Cerebellar cortex (tissue), 1 donor: ENCODE measurements at regions not wholly inside any gene's neighbourhood (a gene's known extent, or its start where the extent isn't known, plus 50 kb on each side); places are given as distances from the start of the nearest gene placed in this dataset.

Experiments used
- DNase-seq: peaks from one replicate; pipeline ENCODE4 v3.0.0-alpha.2; 2015; ENCODE audit warnings: low spot score

DNA sequence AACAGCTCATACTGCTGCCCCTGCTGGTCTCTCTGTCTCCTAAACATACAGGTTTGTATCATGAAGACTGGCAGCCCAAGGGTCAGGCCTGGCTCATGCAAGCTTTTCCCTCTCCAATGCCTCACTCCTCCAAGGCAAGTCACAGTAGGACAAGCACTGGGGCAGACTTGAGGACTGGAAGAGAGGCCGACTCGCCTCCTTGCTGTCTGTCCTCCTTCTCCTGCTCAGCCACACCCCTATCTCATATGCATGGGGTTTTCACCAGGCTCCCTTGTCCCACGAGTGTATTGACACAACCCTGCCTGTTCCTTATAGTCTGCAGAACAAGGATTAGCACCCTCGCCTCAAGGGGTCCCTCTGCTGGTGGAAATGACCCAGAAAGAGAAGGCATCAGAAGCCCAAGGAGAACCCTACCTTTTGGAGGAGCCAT lies 223.7 kb downstream of the SOX11 start:
- DNase-seq, result no peak

DNA sequence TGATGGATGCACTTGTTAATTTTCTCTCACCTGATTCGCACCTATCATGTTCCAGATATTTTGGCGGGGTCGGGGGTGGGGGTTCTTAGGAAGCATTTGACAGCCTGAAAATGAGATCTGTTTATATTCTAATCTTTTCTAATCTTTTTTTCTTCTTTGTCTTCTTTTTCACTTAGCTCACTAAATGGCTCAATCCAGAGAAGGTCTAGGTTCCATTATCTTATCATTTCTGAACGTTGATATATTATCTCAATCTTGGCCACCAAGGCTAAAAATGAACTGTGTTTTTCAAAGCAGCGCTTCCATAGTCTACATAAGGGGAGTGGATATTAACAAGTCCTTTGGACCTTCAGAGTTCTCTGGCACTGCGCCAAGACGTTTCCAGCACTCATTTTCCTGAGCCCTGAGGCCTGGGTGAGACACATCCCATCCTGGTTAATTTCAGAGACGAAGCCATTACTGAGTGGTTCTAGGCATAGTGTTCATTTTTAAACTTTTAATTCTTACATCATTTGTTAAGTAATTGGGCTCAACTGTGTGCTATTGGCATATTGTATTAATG lies 229.0 kb downstream of the SOX11 start:
- no peak for DNase-seq

DNA sequence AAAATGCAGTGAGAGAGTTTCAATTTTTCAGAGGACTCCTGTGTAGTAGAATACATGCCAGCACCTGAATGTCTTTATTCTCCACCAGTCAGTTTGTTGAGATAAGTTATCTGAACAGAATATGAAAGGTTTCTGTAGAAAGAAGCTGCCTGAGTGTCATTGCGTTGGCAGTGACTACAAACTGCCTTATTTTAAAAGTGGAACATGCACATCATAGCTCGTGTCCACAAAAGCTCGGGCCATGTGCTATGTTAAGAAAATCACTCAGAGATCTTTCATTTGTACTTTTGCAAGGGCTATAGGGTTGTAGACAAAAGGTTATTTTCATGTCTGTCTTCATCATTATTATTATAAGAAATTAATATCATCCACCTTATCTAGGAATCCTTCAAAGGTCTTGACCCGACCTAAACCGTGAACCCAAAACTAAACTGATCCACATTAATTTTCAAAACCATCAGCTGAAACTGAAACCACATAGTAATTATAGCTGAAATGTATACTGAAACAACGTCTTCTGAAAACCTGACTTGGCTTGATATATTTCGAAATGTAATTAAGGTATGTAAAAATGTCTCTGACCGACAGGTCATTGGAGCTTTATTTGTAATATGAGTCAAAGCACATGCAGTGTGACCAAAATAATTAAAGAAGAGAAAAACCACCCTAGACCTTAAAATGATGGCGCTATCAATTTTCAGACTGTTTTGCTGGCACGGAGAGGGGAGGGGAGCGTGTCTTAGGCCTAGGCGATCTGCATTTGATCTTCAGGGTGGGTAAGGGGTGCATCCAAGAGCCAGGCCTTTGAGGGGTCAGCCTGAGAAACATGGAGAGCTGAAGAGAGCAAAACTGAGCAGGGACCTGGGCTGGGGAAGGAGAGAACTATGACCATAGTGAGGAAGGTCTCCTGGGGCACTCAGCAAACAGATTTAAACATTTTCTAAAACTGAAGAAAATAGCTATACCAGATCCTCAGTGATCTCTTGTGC lies 232.1 kb downstream of the SOX11 start:
- DNase-seq, result no peak

DNA sequence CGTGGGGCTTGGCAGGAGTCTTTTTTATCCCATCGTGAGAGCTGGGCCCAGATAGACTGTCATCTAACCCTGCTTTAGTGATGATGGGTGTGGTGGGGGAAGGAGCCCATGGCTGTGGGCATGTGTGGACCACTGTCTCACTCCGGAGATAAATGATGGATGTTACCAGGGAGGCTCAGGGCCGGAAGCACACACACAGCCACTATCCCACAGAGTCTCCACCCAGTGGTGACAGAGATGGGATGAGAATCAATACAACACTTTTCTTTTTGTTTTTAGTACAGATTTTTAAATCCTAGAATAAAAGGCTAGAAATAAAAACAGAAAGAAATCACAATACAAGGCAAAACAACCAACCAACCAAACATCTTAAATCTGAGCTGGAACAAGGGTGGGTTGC lies 233.4 kb downstream of the SOX11 start:
- no peak for DNase-seq

DNA sequence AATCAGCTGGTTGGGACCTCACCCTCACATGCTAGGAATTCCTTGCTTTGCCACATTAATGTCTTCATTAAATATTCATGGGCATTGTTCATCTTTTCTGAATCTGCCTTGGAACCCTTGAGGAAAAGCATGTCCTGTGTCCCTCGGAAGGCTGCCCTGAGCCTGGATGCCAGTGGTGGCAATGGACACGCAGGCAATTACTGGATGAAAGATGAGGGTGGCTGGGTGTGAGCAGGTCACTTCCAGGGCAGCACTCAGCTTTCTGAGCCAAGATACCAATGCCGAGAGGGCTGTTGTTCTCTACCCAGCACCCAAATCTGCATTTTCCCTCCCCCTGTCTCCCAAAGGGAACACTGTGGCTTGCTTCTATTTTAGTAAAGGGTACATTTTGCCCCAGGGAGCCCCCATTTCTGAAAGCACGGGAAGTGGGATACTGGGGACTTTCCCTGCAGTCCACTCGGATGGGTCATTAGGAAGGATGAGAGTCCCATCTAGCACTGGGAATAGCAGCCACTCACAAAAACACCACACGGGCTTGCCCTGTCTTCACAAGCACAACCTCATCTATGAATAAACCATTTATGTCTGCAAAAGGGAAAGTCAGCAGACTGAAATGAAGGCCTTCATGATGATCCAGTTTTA lies 234.8 kb downstream of the SOX11 start:
- DNase-seq, result no peak

- peak; percentile 9 for DNase-seq
Observed at GRCh38 chr2:5932556-5933469, 240.6 kb downstream of the SOX11 start.

DNA sequence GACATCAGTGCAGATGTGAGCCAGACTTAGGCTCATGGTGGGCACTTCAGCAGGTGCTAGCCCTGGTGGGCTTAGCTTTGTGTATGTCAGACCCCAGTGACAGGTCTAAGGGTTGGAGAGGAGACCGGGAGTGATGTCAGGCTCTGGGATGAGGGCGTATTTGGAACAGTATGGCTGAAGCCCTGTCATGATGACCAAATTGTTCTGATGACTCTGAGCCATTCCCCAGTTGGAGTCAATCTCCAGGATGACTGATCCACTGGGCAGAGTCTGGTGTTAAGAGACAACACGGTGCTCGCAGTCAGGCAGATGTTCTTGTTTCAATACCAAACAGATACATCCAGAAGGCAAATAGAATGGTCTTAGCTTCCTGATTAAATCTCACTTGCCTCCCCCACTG lies 241.5 kb downstream of the SOX11 start:
- no peak for DNase-seq

DNA sequence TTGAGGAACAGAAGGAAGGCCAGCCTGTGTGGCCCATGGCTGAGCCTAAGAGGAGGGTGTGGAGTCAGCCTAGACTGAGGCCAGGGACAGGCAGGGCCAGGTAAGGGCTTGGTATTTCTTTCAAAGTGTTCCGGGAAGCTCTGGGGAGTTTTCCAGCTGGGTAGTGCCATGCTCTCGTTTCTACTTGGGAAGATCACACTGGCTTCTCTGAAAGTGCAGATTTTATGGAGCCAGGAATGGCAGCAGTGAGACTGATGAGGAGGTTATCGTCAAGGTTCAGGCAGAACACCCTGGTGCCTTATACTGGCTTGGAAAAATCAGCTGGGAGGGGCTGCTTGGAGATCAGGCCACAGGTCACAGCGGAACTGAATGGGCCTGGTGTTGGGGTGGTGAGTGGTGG lies 245.1 kb downstream of the SOX11 start:
- DNase-seq, result no peak

- no peak for DNase-seq
Observed at GRCh38 chr2:5937851-5938565, 245.8 kb downstream of the SOX11 start.

GRCh38 chr2:5938566-5938896 lies 246.3 kb downstream of the SOX11 start:
- DNase-seq, result no peak

DNA sequence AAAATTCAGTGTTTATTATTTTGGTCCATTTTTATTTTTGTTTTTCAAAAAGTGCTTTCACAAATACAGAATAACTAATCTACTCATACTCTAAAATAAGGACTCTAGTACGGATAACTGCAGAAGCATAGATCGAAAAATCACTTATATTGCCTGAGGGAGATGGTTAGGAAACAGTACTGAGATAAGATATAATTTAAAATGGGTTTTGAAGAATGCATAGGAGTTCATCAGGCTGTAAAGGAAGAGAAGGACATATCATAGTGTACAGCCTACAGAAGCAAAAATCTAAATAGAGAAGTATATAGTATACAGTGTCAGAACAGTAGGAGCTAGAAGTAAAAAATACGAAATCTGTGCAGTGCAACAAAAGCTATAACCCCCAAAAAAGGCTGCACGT lies 247.4 kb downstream of the SOX11 start:
- DNase-seq, result no peak

DNA sequence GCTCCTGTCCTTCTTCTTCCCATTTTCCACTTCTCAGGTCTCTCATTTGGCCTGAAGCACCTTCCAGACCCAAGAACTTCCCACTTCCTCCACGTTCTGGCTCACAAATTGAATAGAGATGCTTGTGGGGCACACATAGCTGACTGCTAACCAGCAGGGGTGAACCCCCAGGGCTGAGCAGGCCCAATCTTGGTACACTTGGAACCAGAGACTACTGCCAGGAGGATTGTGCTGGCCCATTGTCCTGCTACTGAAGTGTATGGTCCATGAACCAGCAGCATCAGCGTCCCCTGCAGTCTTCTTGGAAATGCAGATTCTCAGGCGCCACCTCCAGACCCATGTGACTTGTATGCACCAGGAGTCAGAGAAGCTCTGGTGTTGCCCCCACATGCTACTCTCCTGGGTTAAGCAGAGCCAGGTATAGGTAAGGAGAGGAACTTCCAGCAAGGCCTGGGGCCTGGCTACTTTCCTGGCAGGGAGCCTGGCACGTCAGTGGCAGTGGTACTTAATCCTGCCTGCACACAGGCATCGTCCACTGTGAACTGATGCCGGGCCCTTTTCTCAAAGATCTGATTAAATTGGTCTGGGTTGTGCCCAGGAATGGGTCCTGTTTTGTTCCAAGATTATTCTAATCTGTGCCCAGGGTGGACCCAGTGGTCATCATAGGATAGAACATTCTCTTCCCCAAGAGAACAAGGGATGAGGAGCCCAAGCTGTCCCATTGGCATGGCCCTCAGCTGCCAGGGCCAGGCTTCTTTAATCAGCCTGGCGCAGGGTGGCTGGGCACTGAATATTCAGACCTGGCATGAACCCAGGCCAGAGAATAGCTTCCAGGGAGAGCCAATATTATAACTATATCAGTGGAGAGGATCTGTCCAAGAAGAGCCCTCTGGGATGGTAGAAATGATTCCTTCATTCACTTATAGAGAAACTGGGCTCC lies 248.7 kb downstream of the SOX11 start:
- peak; percentile 13 for DNase-seq

DNA sequence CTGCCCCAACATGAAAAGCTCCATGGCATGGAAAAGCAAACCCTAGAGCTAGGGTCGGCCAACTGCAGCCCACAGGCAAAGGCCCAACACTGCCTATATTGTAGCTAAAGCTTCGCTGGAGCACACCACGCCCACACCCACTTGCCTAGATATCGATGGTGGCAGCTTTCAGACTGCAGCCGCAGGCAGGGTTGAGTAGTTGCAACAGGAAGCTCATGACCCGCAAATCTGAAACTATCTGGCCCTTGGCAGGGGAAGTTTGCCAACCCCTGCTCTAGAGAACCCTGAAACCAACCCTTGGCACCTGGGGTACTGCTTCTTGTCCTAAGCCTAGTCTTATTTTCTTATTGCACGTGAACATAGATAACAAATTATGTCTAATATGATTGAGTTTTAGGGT lies 250.0 kb downstream of the SOX11 start:
- DNase-seq, result no peak

DNA sequence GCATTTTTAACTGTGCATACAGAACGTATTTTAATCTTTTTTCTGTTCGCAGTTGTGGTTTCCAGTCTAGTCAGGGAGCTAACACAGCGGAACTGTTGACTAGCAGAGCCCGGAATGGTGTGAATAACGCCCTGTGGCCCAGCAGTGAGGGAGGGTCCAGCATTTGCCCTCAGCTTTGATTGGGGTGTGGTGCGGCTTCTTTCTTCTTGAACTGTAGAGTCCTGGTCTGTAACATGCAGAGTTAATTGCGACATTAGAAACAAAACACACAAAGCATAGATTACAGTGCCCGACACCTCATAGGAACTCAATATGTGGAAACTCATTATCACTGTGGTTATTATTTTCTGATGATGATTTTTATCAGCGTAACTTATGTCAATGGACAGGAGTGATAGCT lies 253.6 kb downstream of the SOX11 start:
- no peak for DNase-seq

- DNase-seq, result no peak
Observed at GRCh38 chr2:5946225-5947115, 254.3 kb downstream of the SOX11 start.

DNA sequence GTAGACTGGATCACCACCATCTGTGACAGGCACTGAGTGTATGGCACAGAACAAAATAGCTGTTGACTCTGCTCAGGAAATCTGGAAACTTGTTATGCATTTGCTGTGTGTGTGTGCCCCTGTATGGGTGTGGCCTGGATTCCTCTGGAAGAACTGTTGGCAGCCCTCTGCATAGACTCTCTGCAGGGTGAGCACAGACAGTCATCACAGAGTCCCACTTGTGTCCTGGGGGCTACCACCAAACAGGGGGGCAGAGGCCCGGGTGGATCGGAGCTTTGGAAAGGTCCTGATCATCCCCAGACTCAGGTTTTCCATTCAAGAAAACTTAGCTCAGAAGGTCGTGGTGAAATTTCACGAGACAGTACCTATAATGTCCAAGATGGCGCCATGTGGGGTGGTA lies 258.6 kb downstream of the SOX11 start:
- DNase-seq, result no peak

GRCh38 chr2:5951471-5951870 lies 259.3 kb downstream of the SOX11 start:
- no peak for DNase-seq

GRCh38 chr2:5953525-5953924 lies 261.3 kb downstream of the SOX11 start:
- no peak for DNase-seq

GRCh38 chr2:5954509-5954908 lies 262.3 kb downstream of the SOX11 start:
- DNase-seq, result no peak
